HG03045 (cell line): ENCODE measurements at regions not wholly inside any gene's neighbourhood (a gene's known extent, or its start where the extent isn't known, plus 50 kb on each side); places are given as distances from the start of the nearest gene placed in this dataset.

Experiments used
- ATAC-seq: cut with Tn5 transposase; IDR thresholded peaks from one replicate; pipeline ENCODE4 v1.9.1; 2021; ENCODE audit warnings: mild to moderate bottlenecking, moderate library complexity; ENCODE audit not compliant: unreplicated experiment

DNA sequence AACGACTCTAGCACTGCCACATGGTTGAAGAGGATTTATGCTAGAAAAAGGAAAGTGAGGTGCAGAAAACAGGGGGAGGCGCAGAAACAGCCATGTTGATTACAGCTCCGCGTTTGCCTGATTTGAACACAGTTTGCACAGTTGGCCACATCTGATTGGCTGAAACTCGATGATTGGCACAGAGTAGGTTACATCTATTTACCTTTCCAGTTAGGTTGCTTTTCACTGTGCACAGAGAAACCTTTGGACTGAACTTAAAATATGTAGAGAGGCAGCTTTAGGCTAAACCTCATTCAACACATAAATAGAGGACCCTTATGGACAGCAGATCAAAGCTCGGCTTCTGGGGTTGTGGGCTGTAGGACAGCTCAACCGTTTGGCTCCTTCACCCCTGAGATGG, 153.7 kb upstream of the APCDD1 start:
- no peak for ATAC-seq

DNA sequence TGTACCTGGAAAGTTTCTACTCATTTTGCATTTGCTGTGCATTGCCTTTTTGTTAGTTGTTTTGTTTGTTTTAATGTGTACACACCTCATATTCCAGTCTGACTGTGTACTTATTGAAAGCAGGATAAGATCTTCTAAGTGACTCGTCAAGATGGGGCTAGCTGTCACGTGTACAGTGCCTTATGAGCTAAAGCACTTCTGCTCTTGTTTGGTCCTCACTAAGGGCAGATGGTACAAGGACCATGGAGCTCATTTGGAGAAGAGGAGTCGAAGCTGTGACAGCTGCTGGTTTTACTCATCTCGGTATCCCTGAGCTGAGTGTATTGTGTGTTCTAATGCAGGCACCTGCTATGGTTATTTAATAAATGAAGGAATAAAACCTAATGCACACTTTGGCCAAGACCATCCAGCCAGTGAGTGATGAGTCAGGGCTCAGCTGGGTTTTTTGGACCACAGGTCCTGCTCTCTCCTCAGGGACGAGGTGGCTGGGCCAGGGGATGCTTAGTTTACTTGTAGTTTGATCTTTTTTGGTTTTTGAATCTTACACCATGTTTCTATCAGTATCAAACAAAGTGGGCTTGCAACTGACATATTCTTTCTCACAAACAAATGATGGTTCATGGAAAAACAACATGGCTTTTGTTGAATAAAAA, 152.5 kb upstream of the APCDD1 start:
- no peak for ATAC-seq

DNA sequence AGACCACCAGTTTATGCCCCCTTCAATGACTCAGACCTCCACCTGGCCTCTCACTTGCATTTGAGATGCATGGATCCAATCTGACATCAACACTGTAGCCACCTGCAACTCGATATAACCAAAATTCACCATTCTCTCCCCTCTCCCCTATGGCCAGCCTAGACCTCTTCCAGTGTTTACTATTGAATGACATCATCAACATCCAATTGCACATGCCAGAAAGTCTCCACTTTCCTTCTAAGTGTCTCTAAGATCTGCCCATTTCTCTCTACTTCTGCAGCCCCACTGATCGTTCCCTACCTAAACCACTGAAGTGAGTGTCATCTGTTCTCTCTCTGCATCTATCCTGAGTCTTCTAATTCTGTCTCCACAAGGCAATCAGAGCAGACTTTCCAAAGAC, 151.3 kb upstream of the APCDD1 start:
- ATAC-seq, result no peak

DNA sequence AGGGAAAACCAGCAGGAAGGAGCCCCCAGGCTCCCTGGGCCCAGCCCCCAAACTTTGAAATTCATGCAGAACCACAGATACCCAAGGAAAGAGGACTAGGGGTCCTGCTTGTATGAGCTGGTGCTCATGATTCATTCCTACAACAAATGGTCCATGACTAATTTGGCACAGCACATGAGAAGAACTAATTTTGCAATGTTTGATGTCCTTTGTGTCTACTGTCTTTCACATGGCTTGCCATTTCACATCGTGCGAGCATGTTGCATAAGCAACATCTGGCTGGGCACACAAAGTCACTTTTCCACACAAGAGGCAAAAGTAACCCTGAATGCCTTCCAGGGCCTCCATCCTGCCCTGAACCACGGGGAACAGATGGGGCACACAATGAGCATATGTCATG, 149.6 kb upstream of the APCDD1 start:
- no peak for ATAC-seq

- no peak for ATAC-seq
Observed at GRCh38 chr18:10306779-10307178, 147.7 kb upstream of the APCDD1 start.

DNA sequence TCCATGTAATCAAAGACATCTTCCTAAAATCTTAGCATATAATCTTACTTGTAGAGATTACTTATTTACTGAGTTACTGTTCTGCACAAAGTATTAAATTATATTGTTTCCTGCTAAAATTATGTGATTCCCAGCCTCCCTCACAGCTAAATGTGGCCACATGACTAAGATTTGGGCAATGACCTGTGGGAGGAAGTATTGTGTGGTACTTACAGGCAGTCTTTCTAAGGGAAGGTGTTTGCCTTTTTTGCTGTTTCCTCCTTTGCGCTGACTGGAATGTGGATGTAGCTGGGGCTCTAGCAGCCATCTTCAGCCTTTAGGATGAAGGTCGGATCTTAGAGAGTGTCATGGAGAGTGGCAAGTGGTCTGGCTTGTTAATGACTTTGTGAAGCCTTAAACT, 146.3 kb upstream of the APCDD1 start:
- no peak for ATAC-seq

GRCh38 chr18:10310626-10311025, 143.8 kb upstream of the APCDD1 start:
- no peak for ATAC-seq

DNA sequence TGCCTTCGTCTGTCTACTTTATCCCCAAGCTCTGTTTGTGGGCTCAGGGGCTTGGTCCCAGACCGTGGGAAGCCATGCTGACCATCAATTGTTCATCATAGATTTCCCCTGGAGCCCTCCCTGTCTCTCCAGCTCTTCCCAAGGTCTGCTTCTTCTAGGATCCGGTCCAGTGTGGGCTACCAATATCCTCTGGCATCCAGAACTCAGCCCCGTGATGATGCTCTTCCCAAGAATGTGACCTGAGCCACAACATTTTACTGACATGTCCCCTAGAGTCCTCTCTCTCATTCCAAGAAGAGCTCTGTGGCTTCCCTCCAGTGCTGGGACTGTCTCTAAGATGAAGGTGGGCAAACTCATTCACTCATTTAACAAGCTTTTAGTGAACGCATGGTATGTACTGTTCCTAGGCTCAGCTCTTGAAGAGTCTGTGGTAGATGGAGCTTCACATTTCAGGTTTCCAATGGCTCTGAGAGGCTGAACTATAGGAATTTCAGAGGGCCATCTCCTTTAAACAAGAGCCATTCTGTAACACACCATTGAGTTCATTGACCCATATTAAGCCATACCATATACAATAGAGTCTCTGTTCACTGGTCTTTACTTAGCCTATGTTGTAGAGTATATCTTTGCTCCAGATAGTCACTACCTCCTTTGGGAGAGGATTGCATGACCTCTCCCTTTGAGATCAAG, 142.0 kb upstream of the APCDD1 start:
- ATAC-seq, result no peak

DNA sequence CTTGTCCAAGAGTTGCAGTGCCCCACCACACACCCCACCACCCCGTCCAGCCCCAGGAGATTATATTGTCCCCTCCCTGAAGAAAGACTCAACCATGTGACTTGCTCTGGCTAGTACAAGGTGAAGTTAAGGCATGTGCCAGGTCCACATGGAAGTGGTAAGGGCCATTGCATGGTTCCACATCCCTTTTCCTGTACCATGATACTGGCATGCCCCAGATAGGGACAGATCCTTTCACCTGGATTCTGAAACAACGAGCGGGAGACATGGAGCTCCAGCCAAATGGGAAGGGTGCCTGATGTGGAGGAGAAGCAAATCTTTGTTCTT, 141.5 kb upstream of the APCDD1 start:
- no peak for ATAC-seq

DNA sequence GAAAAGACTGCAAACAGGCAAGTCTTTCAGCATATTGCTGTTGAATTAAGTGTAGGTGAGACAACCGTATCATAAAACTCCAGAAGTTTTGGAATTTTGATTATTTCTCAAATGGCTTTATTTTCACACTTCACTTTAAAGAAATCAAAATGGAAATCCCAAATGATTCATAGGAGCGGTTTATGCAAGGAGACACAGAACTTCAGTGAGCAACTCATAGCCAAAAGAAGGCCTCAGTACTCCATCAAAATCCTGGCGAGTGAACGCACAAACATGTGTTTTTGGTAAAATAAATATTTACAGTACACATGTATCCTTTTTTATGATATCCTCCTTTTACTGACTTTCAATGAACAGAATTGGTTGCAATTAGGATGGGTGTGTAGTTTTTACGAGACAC, 140.4 kb upstream of the APCDD1 start:
- ATAC-seq, result no peak

- ATAC-seq, result no peak
Observed at GRCh38 chr18:10315522-10315921, 138.9 kb upstream of the APCDD1 start.

GRCh38 chr18:10316778-10317177, 137.7 kb upstream of the APCDD1 start:
- ATAC-seq, result no peak

DNA sequence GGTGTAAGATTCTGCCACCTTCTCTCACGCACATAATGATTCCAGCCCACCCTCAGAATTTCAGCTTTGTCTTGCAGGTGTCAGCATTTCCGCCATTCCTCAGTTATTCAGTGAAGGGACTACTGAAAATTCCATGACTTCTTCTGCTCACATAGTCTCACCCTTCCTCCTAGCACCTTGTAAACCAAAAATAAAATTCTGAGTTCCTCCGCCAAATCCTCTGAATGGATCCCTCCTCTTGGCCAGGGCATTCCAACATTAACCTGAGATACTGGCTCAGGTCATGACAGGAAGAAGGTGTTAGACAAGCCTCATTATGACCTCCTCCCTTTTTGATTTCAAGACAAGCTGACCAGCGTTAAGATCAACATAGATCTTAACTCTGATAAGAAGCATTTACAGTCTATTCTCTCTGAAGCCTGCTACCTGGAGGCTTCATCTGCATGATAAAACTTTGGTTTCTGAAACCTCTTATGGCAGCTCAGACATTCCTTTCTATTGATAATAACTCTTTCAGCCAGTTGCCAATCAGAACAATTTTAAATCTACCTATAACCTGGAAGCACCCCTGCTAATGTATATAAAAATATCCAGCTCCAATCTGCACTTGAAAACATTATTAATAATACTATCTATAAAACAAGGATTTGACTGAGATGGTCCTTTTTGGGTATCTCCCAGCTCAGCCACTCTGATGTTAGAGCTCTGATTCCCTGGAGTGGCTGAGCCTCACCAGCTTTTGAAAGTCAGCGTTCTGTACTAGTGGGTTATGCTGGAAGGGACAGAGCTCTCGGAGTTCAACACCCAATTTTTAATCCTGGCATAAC, 136.4 kb upstream of the APCDD1 start:
- no peak for ATAC-seq

GRCh38 chr18:10318691-10318970, 135.8 kb upstream of the APCDD1 start:
- ATAC-seq, result no peak

DNA sequence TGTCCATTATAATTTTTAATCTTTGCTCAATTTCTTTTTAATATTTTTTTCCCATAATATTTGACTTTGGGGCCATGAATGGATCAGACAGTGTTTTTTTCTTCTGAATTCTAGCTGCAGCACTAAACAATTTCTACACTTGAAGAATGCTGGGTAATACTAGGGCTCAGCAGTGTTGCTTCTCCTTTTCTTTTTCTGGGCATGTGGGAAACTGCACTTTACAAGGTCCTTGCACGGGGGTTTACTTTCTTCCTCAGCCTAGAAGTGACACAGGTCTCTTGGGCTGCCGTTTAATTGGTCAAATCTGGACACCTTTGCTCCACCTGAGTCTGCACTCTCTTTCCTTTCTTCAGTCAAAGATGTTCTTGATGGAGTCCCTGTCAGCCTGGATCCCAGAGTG, 135.4 kb upstream of the APCDD1 start:
- ATAC-seq, result no peak

DNA sequence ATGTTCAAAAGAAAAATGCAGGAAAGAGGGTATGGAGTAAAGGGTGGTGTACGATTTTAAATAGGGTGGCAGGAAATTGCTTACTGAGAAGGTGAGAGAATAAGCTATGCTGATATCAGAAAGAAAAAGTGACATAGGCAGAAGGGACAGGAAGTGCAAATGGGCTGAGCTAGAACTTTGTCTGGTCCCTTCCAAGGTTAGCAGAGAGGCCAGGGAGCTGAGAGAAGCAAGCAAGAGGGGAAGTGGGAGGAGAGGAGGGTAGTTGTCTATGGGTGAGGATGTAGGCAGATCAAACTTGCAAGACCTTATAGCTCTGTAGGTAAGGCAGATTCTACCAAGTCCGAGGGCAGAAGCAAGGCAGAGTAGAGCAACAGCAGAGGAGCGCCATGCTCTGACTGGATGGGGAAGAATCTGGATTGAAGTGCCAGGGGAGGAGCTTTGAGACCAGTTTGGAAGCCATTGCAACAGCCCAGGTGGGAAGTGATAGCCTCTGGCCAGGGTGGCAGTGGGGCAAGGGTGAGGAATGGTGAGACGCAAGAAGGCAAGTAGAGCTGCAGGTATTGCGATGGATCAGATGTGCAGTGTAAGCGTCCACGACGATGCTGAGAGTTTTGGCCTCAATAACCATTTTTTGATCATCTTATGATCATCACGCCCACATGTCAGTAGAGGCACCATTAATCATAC, 134.4 kb upstream of the APCDD1 start:
- no peak for ATAC-seq

DNA sequence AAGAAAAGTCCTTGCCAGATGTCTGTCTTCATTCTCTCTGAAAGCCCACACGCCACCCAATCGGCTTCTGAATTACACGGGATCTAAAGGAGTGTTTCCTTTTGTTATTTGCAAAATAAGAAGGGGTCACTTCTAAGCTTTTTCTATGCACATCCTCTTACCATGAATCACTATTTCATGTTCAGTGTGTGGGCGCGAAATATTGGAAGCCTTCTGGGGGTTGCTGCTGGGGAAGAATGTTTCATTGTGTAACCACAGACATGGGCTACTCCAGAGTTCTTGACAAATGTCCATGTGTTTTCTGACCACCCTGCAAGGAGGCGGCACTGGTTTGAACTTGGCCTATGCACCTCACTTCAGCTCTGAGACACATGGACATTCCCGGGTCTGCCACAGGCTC, 133.6 kb upstream of the APCDD1 start:
- no peak for ATAC-seq

DNA sequence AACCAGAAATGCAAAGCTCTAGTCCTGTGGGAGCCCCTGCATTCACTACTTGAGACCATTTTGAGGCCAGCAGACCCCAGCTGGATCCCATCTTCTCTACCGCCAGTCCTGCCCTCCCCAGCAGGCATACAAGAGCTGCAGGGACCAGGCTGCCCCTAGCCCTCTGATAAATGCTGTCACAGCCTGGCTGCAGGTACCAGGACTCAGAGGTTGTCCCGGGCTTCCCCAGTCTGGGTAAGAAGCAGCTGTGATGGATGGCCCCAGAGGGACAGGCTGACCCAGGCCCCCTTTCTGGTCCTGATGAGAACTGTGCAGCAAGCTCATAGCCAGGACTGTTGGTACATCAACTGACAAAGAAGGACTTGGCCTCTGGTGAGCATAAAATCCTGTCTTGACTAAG, 132.9 kb upstream of the APCDD1 start:
- ATAC-seq, result no peak

DNA sequence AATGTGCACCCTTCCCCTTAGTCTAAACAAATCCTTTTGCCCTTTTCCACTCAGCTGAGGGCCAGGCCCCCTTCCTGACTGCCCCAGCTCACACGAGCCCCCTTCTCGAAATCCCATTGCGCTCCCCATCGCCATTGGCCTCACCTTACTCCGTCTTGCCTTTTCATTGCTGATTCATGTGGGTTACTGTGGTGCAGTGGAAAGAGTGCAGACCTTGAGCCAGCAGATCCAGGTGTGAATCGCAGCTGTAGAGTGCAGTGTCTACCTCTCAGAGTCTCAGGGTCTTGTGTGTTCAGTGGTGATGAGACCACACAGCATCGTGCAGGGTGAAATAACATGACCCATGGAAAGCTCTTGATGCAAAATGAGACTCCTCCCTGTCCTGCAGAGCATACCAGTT, 132.4 kb upstream of the APCDD1 start:
- ATAC-seq, result no peak

DNA sequence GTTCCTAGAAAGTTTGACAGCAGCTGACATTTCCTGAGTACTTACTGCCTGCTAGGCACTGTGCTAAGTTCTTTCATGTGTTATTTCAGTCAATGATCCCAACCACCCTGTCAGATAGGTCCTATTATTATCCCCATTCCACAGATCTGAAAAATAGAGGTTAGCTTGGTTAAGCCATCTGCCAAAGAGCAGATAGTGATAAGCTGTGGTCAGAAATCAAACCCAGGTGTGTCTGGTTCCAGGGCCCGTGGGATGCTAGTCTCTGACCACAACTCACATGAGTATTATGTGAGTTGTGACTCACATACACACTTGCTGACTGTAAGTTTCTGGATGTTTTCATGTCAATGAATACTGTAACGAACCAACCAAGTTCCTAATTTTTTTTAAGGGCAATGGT, 132.0 kb upstream of the APCDD1 start:
- no peak for ATAC-seq

DNA sequence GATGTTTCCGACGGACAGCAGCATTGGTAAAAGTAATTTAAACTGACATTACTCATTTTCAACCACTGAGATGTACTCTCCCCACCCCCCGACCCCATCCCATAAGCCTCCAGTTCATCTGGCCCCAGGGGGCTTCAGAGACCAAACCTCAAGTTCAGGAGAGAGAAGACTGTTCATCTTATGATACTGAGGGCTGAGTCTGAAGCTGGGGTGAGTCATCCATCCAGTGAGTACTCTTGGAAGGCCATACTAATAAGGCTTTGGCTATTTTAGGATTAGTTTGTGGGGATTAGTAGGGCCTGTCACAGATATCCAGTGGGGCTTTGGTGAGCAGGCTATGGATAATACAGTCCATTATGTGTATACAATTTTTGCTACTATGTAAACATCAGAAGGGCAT, 125.3 kb upstream of the APCDD1 start:
- ATAC-seq, result no peak

- no peak for ATAC-seq
Observed at GRCh38 chr18:10330428-10330827, 124.0 kb upstream of the APCDD1 start.
